K562 (cell line): ENCODE measurements at regions not wholly inside any gene's neighbourhood (a gene's known extent, or its start where the extent isn't known, plus 50 kb on each side); places are given as distances from the start of the nearest gene placed in this dataset.
A peak's percentile ranks its signal among the peaks of the same experiment; 100 is the strongest.

ENCODE experiments used
- ATAC-seq: fragments of 200-7000 bp; cut with Tn5 transposase; 3 replicates; pipeline ENCODE4 v1.9.1; 2020; ENCODE audit warnings: moderate library complexity
- BruUV-seq: library from RNA; stranded (reverse); fragments of 400-500 nt; replicated peaks from 2 replicates; lab custom pipeline; 2021; lab: Mats Ljungman, UMichigan
- CTCF ChIA-PET: fragments of 300-600 bp; formaldehyde crosslinking; extraction: SDS; loops from one replicate; lab custom pipeline; 2021; ENCODE audit warnings: low intra/inter-chr PET ratio; lab: Yijun Ruan, JAX
- POLR2A ChIA-PET: fragments of 300-600, 350-650 bp; sonication (Branson Sonifier 250); formaldehyde crosslinking; extraction: SDS; loops from one replicate; lab custom pipeline; 2021; ENCODE audit warnings: antibody characterized with exemption, inconsistent platforms; lab: Yijun Ruan, JAX
- DNase-seq, 4 experiments: peaks; one replicate each; pipeline versions ENCODE4 v3.0.0 to v3.0.0-alpha.2; 2011 to 2018; ENCODE audit warnings: low spot score in 3 of 4, mixed read lengths in 3 of 4; ENCODE audit errors: extremely low read depth in 1 of 4
- FAIRE-seq: peaks from 2 replicates; lab custom pipeline; 2011; peaks lifted over from hg19 to GRCh38; lab: Jason Lieb, UNC
- H2AFZ ChIP-seq: 2 replicates; pipeline ENCODE4 v1.6.0; 2011; ENCODE audit warnings: low read depth, low read length, control low read depth, inconsistent platforms
- H3K27ac ChIP-seq: fragments of 200-600 bp; 3 replicates; pipeline ENCODE4 v1.8.0; 2011; ENCODE audit warnings: low read depth, mild to moderate bottlenecking, control low read depth, inconsistent platforms, low read length, moderate library complexity, mixed read lengths; ENCODE audit errors: extremely low read depth
- H3K27me3 ChIP-seq, 2 experiments: fragments of 300-600 bp in 1 of 2; 2 replicates in 1 of 2; 3 replicates in 1 of 2; pipeline versions ENCODE4 v1.6.0 to v1.8.0; 2011; ENCODE audit warnings: inconsistent platforms in 2 of 2, low read length in 2 of 2, mild to moderate bottlenecking in 1 of 2, mixed read lengths in 1 of 2, moderate library complexity in 1 of 2; ENCODE audit not compliant: control insufficient read depth in 2 of 2, insufficient read depth in 2 of 2
- H3K36me3 ChIP-seq: fragments of 300-600 bp; 3 replicates; pipeline ENCODE4 v1.8.0; 2011; ENCODE audit warnings: mild to moderate bottlenecking, low read length, inconsistent platforms; ENCODE audit not compliant: control insufficient read depth, insufficient read depth
- H3K4me1 ChIP-seq, 2 experiments: fragments of 200-600 bp in 1 of 2; replicated peaks in 1 of 2; 2 replicates in 1 of 2; 3 replicates in 1 of 2; pipeline versions ENCODE4 v1.5.1 to v1.8.0; 2011; ENCODE audit warnings: inconsistent platforms in 2 of 2, low read length in 2 of 2, mild to moderate bottlenecking in 1 of 2, mixed read lengths in 1 of 2, moderate library complexity in 1 of 2; ENCODE audit not compliant: control insufficient read depth in 2 of 2, insufficient read depth in 2 of 2
- H3K4me2 ChIP-seq: 2 replicates; pipeline ENCODE4 v1.6.1; 2011; ENCODE audit warnings: low read length, control low read depth, inconsistent platforms, mixed read lengths; ENCODE audit not compliant: insufficient read depth
- H3K4me3 ChIP-seq: fragments of 200-600 bp; sonication (generic), shearing (Covaris generic); 2 replicates; pipeline ENCODE4 v1.5.1; 2016; ENCODE audit warnings: control low read depth, inconsistent platforms
- H3K79me2 ChIP-seq: fragments of 200-600 bp; 3 replicates; pipeline ENCODE4 v1.8.0; 2011; ENCODE audit warnings: low read length, inconsistent platforms; ENCODE audit not compliant: control insufficient read depth, insufficient read depth
- H3K9ac ChIP-seq, 2 experiments: 2 replicates each; pipeline versions ENCODE4 v1.6.0 to v1.6.1; 2011; ENCODE audit warnings: low read depth in 2 of 2, low read length in 2 of 2, control low read depth in 1 of 2, inconsistent platforms in 1 of 2, mild to moderate bottlenecking in 1 of 2, mixed read lengths in 1 of 2; ENCODE audit not compliant: insufficient read depth in 1 of 2
- H3K9me1 ChIP-seq: one replicate; pipeline ENCODE4 v1.6.0; 2011; ENCODE audit warnings: inconsistent platforms, mild to moderate bottlenecking, low read length, moderate library complexity; ENCODE audit not compliant: control insufficient read depth, insufficient read depth
- H3K9me3 ChIP-seq: replicated peaks from 2 replicates; pipeline ENCODE4 v1.5.1; 2011; ENCODE audit warnings: low read depth, low read length, inconsistent platforms; ENCODE audit not compliant: control insufficient read depth, insufficient read depth
- H4K20me1 ChIP-seq: replicated peaks from 2 replicates; pipeline ENCODE4 v1.6.1; 2011; ENCODE audit warnings: low read length, inconsistent platforms, mixed read lengths; ENCODE audit not compliant: control insufficient read depth, insufficient read depth
- CBFA2T3 ChIP-seq: fragments of 450-650 bp; IDR thresholded peaks from 2 replicates; pipeline ENCODE4 v1.6.1; 2017
- ESRRA ChIP-seq: fragments of 450-650 bp; IDR thresholded peaks from 2 replicates; pipeline ENCODE4 v1.6.1; 2014; ENCODE audit warnings: low read depth, mild to moderate bottlenecking, moderate library complexity, borderline replicate concordance
- HMBOX1 ChIP-seq: sonication (generic); IDR thresholded peaks from 2 replicates; pipeline ENCODE4 v1.6.1; 2016
- SMC3 ChIP-seq: conservative IDR thresholded peaks from 2 replicates; pipeline ENCODE4 v1.6.1; 2011; ENCODE audit warnings: low read depth, low read length, improper control_type of control experiment; ENCODE audit not compliant: insufficient read depth
- TAL1 ChIP-seq: fragments of 450-650 bp; IDR thresholded peaks from 2 replicates; pipeline ENCODE4 v1.6.1; 2016; ENCODE audit warnings: mild to moderate bottlenecking
- TEAD4 ChIP-seq, 2 experiments: sonication (generic) in 1 of 2; formaldehyde crosslinking in 1 of 2; IDR thresholded peaks; 2 replicates each; pipeline versions ENCODE4 v1.6.1 to v1.8.0; 2012 to 2022; ENCODE audit warnings: borderline replicate concordance in 1 of 2, inconsistent platforms in 1 of 2, low read length in 1 of 2, mild to moderate bottlenecking in 1 of 2, missing genetic modification reagents in 1 of 2
- WGBS: fragments of 100-300 bp; shearing (Covaris generic); methylation state at CpG from one replicate; pipeline ENCODE4 v1.1.6; 2016; ENCODE audit warnings: low coverage, mixed read lengths; ENCODE audit not compliant: insufficient coverage; ENCODE audit errors: missing lambda C conversion rate; 5-methylcytosine and 5-hydroxymethylcytosine counted together
- in situ Hi-C: fragments of 300-500 bp; cut with MboI; formaldehyde crosslinking; loops from 4 replicates; pipeline ENCODE4 v1.15.0; 2018; ENCODE audit warnings: inconsistent platforms, mixed read lengths
- intact Hi-C: fragments of 100-400 bp; cut with micrococcal nuclease; formaldehyde crosslinking; loops from 2 replicates; pipeline ENCODE4 v1.14.2; 2022

GRCh38 chrX:148146121-148146520 lies 165.0 kb downstream of the FMR1NB start:
- Histone ChIP-seq H3K4me3 (no peak overlapping the region), H3K9me3 (no peaks in the 10 kb centered on the region), H3K27ac (no peak overlapping the region), H3K4me1 (no peaks in the 10 kb centered on the region), H3K79me2 (no peaks in the 10 kb centered on the region), H3K9me1 (no peaks in the 10 kb centered on the region), H3K9ac (no peak overlapping the region), H2AFZ (no peak overlapping the region), H4K20me1 (no peaks in the 10 kb centered on the region), H3K36me3 (no peaks in the 10 kb centered on the region), H3K27me3 (no peaks in the 10 kb centered on the region), H3K4me2 (no peak overlapping the region)
- ATAC-seq (no peak), DNase-seq (no peak), FAIRE-seq (no peak)
- CTCF ChIA-PET: no interaction called here
- TF ChIP-seq CBFA2T3 (peak; percentile 40; the same call in 1 of the 2 replicates), TEAD4 (IDR thresholded peaks at IDR 0.05; ENCODE audit: low read length) (0 out of 2 replicates have a peak, but pooled peaks have one; percentile 12), TEAD4 (CRISPR knock-in tag; IDR thresholded peaks at IDR 0.05; ENCODE audit: borderline replicate concordance) (no peak), ESRRA (peak; percentile 73), HMBOX1 (no peak), TAL1 (peak; percentile 42), SMC3 (no peak)
- intact Hi-C loops: no loop called here
- POLR2A ChIA-PET: no interaction called here
- BruUV-seq: no TSS peak
- WGBS: 0% methylated on average over 2 of the region's 2 CpGs
- in situ Hi-C loops: no loop called here
